ENCODE measurements at regions not wholly inside any gene's neighbourhood (a gene's known extent, or its start where the extent isn't known, plus 50 kb on each side); places are given as distances from the start of the nearest gene placed in this dataset.

DNA sequence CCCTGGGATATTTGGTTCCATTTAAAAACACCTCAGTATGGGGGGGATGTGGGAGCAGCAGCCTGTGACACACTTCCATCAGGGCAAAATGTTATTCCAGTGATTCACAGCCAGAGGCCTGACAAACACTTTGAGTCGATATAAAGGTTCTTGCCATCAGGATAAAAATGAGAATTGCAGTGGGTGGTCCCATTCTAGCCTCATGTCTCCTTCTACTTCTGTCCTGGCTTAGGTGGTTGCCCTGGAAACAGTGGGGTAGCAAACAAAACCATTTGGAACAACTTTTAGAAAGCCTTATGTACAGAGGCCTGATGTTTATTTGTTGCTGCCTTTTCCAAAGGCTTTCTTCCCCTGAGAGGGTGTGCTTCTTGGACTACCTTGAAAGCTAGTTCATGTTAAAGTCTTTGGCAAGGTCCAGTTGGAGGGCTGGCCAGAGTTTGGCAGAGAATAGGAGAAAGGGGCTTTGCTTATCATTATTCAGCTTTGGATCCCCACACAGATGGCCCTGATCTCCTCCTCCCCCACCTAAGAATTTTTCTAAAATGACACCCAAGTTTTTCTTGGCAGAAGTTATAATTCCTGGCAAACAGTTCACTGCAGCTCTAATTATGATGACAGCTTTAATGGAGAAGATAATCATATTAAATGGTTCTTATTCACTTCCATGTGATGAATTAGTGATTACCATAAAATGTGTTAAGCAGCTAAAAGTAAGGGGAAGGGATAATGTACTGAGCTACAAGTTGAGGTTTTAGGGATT, 84.2 kb upstream of the ZNF280D start:
- Histone ChIP-seq H3K36me3 (replicated peaks; ENCODE audit: control insufficient read depth, insufficient read depth, low read length) (no peaks in the 10 kb centered on the region), H3K27me3 (ENCODE audit: control insufficient read depth, insufficient read depth, low read length) (no peaks in the 10 kb centered on the region), H3K4me3 (ENCODE audit: insufficient read depth, low read depth, low read length) (no peak overlapping the region)
- no peak for DNase-seq

DNA sequence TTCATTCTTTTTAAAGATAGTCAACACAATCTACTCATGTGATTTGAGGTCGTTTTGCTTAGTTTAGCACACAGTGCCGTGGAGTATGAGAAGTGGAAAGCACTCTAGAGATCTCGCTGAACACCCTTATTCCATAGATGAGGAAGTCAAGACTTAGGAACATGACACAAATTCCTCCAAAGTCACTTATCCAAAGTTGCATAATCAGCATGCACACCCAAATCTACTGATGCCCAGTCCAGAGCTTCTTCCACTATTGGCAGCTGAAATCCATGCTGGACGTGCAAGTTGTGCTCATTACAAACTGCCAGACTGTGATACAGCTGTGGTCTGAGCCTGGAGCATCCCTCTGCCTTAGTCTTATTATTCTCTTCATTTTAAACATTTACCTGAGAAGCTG, 83.5 kb upstream of the ZNF280D start:
- no peaks in the 10 kb centered on the region for H3K36me3 ChIP-seq (replicated peaks; ENCODE audit: control insufficient read depth, insufficient read depth, low read length)
- DNase-seq = no peak
- no peaks in the 10 kb centered on the region for H3K27me3 ChIP-seq (ENCODE audit: control insufficient read depth, insufficient read depth, low read length)
- no peak overlapping the region for H3K4me3 ChIP-seq (ENCODE audit: insufficient read depth, low read depth, low read length)

DNA sequence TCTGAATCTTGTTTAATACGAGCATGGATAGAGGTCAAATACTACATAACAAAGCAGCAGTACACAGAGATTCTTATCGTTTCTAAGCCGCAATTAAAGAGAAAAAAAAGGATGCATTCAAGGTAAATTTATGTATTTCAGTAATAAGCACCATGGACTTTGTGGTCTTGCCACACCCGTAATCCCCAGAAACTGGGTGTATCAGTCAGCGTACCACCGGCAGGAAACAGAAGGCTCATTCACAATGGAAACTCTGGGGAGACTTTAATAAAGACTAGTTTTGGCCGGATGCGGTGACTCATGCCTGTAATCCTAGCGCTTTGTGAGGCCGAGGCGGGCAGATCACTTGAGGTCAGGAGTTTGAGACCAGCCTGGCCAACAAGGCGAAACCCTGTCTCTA, 81.9 kb upstream of the ZNF280D start:
- H3K27me3 ChIP-seq (ENCODE audit: control insufficient read depth, insufficient read depth, low read length) = no peaks in the 10 kb centered on the region
- no peak for DNase-seq
- no peak overlapping the region for H3K4me3 ChIP-seq (ENCODE audit: insufficient read depth, low read depth, low read length)
- H3K36me3 ChIP-seq (replicated peaks; ENCODE audit: control insufficient read depth, insufficient read depth, low read length) = no peaks in the 10 kb centered on the region

DNA sequence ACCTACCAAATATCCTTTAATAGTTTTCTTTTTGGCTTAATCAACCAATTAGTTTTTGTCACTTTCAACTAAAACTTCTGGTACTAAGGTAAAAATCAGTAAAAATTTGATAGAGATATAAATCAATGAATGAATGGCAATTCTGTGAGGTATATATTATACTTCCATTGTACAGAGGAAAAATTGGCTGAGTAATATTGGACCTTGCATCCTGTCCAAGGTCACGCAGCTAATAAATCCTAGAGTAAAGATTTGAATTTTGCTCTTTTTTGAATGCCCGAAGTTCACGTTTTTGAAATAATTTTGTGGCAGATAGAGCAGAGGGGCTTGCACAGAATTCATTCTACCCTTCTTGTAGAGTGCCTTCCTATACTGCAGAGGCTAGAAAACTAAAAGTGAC, 81.1 kb upstream of the ZNF280D start:
- Histone ChIP-seq H3K4me3 (ENCODE audit: insufficient read depth, low read depth, low read length) (no peak overlapping the region), H3K27me3 (ENCODE audit: control insufficient read depth, insufficient read depth, low read length) (no peaks in the 10 kb centered on the region), H3K36me3 (replicated peaks; ENCODE audit: control insufficient read depth, insufficient read depth, low read length) (no peaks in the 10 kb centered on the region)
- no peak for DNase-seq

DNA sequence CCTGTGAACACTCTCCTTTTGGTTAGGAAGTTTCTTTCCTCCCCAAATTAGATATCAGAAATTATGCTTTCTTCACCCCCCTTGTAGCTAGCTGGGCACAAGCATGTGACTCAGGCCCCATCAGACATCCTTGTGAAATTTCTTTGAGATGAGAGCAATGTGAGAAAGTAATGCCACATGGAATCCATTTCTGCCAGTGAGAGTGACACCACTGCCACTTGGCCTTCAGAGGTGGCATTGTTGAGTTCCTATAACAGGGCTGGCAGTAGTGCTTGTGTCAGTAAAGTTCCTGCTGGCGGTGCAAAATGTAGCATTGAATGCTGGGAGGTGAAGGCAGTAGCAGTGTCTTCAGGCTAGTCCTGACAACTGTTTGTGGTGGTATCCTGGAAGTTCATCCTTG, 80.7 kb upstream of the ZNF280D start:
- Histone ChIP-seq H3K27me3 (ENCODE audit: control insufficient read depth, insufficient read depth, low read length) (no peaks in the 10 kb centered on the region), H3K36me3 (replicated peaks; ENCODE audit: control insufficient read depth, insufficient read depth, low read length) (no peaks in the 10 kb centered on the region), H3K4me3 (ENCODE audit: insufficient read depth, low read depth, low read length) (no peak overlapping the region)
- no peak for DNase-seq

DNA sequence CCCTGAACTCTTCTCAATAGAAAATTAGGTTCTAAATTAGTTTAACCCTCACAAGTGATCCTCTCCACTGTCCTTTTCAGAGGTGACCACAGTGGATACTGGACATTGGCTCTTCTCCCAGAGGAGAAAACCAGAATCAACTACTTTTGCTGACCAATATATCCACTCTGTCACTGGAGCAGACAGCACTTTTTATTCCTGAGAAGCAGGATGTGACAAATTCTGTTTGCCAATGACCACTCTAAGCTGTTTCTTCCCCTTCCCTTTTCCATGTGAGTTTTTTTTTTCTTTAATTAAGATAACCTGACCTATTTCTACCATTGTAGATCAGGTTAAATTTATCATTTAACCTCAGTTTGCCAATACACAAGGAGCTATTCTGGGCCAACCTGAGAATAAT, 79.7 kb upstream of the ZNF280D start:
- H3K27me3 ChIP-seq (ENCODE audit: control insufficient read depth, insufficient read depth, low read length) = no peaks in the 10 kb centered on the region
- no peaks in the 10 kb centered on the region for H3K36me3 ChIP-seq (replicated peaks; ENCODE audit: control insufficient read depth, insufficient read depth, low read length)
- no peak for DNase-seq
- H3K4me3 ChIP-seq (ENCODE audit: insufficient read depth, low read depth, low read length) = no peak overlapping the region

DNA sequence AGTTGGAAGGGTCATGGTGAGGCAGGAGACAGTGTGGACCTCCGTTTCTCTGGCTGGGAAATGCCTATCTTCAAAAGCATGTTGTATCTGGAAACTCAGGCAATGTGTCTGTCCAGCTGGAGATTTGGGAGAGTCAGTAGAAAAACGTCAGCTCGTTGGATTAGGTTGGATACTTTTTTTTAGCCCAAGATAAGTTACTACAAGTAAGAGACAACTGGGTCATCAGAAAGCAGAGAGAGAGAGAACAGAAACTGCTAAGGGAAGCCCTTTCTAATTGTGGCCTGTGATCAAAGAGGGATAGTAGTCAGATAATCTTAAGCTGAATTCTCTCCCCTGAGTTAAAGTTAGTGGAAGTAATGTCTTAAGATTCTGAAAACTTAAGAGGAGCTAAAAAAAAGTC, 78.9 kb upstream of the ZNF280D start:
- no peak for DNase-seq
- Histone ChIP-seq H3K36me3 (replicated peaks; ENCODE audit: control insufficient read depth, insufficient read depth, low read length) (no peaks in the 10 kb centered on the region), H3K27me3 (ENCODE audit: control insufficient read depth, insufficient read depth, low read length) (no peaks in the 10 kb centered on the region), H3K4me3 (ENCODE audit: insufficient read depth, low read depth, low read length) (no peak overlapping the region)

DNA sequence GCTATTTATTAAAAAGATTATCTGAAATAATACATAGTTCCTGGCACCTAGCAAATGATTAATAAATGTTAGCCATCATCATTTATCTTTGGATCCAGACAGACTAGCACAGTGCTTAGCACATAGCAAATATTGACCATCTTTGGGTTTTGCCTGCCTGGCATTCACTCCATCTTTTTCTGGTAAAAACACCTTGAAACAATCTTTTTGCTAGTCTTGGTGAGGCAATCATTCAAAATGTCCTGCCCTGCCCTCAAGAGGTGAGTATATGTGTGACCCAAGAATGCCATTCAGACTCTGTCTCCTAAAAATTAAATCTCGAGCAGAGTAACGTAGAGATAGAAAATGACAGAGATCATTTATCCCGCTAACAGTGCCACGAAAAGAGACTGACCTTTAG, 78.3 kb upstream of the ZNF280D start:
- DNase-seq = no peak

DNA sequence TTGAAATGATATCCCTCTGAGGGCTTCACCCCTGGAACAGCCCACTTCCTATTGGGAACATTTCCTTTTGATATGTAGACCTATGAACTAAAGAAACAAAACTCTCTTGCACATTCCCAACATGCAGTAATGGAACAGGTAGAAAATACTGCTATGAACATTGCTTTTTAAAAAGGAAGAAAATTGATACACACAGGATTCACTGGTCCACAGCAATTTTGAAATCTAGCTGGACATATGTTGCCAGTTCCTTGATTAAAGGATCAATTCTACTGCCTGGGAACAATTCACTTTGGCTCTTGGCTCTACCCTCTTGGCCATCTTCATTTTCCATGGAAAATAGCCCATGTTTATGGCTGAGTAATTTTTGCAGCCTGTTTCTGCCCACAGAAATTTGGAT, 74.9 kb upstream of the ZNF280D start:
- no peak for DNase-seq
- no peak overlapping the region for H3K4me3 ChIP-seq (ENCODE audit: insufficient read depth, low read depth, low read length)
- H3K36me3 ChIP-seq (replicated peaks; ENCODE audit: control insufficient read depth, insufficient read depth, low read length) = no peaks in the 10 kb centered on the region
- H3K27me3 ChIP-seq (ENCODE audit: control insufficient read depth, insufficient read depth, low read length) = no peaks in the 10 kb centered on the region

More for the DNA sequence above, 78.3 kb upstream of the ZNF280D start:
- no peak overlapping the region for H3K4me3 ChIP-seq (ENCODE audit: insufficient read depth, low read depth, low read length)
- no peaks in the 10 kb centered on the region for H3K27me3 ChIP-seq (ENCODE audit: control insufficient read depth, insufficient read depth, low read length)
- H3K36me3 ChIP-seq (replicated peaks; ENCODE audit: control insufficient read depth, insufficient read depth, low read length) = no peaks in the 10 kb centered on the region

DNA sequence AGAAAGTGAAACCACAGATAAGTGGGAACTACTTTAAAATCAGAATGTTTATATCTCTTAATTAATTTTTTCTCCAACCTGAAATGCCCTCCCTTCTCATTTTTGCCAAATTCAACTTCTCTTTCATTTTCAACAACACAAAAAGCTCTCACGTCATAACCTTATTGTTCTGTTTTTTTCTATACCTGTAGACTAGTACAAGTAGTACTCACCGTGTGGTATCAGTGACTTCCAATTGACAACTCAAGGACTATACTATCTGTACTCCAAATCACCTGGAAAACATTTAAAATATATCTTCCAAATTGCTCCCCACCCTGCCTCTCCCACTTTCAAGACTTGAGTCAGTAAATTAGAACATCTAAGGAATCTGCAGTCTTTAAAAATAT, 72.8 kb upstream of the ZNF280D start:
- Histone ChIP-seq H3K27me3 (ENCODE audit: control insufficient read depth, insufficient read depth, low read length) (no peaks in the 10 kb centered on the region), H3K4me3 (ENCODE audit: insufficient read depth, low read depth, low read length) (no peak overlapping the region), H3K36me3 (replicated peaks; ENCODE audit: control insufficient read depth, insufficient read depth, low read length) (no peaks in the 10 kb centered on the region)
- DNase-seq = no peak

DNA sequence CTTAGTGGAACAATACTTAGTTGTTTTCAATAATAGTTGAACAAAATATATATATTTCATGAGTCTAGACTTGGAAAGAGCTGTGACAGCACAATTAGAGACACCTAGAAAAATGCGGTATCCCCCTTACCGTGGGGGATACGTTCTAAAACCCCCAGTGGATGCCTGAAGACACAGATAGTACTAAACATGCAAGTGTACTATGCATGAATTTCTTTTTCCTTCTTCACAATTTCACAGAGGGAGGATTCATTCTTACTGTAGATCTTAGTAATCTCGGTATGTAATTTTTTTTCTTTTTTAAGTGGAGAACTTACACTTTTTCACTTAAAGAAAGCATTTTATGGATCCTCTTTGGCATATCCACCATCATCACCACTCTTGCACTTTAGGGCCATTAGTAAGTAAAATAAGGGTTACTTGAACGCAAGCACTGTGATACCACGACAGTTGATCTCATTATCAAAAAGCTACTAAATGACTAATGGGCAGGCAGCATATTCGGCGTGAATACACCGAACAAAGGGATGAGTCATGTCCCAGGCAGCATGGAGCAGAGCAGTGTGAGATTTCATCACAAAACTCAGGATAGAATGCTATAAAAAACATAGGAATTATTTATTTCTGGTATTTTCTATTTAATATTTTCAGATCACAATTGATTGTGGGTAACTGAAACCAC, 72.3 kb upstream of the ZNF280D start:
- H3K27me3 ChIP-seq (ENCODE audit: control insufficient read depth, insufficient read depth, low read length) = no peaks in the 10 kb centered on the region
- DNase-seq = no peak
- no peak overlapping the region for H3K4me3 ChIP-seq (ENCODE audit: insufficient read depth, low read depth, low read length)
- no peaks in the 10 kb centered on the region for H3K36me3 ChIP-seq (replicated peaks; ENCODE audit: control insufficient read depth, insufficient read depth, low read length)

DNA sequence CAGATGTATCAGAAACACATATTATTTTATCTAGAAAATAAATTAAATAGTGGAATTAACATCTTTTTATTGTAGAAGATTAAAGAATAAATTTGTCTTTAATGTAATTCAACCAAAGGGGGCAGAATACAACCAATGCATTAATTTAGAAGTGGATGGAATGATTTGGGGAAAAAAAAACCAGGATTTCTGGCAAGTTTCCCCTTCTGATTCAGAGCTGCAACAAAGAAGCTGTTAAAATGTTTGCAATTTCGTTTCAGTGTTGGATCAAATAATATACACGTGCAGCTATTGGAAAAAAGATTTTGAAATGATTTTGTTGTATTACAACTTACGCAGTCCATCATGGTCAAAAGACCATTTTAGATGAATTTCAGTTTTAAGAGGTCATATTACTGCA, 71.6 kb upstream of the ZNF280D start:
- Histone ChIP-seq H3K27me3 (ENCODE audit: control insufficient read depth, insufficient read depth, low read length) (no peaks in the 10 kb centered on the region), H3K4me3 (ENCODE audit: insufficient read depth, low read depth, low read length) (no peak overlapping the region), H3K36me3 (replicated peaks; ENCODE audit: control insufficient read depth, insufficient read depth, low read length) (no peaks in the 10 kb centered on the region)
- no peak for DNase-seq

DNA sequence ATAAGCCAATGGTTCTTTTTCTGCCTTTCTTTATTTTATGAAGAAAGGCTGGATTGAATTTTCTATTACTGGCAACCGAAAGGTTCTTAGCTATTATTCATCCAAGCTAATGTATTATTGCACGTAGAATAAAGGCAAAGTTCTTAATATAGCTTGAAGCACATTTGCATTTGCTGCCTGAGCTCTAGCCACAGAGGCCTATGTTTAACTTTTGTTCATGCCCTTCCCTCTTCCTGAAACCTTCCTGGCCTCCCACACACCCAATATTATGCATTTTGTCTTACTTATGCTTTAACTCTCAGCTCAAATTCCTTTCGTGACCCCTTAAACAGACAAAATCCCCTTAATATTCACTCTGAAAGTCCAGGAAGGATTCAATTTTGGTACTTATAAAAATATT, 71.0 kb upstream of the ZNF280D start:
- no peaks in the 10 kb centered on the region for H3K27me3 ChIP-seq (ENCODE audit: control insufficient read depth, insufficient read depth, low read length)
- H3K4me3 ChIP-seq (ENCODE audit: insufficient read depth, low read depth, low read length) = no peak overlapping the region
- no peaks in the 10 kb centered on the region for H3K36me3 ChIP-seq (replicated peaks; ENCODE audit: control insufficient read depth, insufficient read depth, low read length)
- no peak for DNase-seq

DNA sequence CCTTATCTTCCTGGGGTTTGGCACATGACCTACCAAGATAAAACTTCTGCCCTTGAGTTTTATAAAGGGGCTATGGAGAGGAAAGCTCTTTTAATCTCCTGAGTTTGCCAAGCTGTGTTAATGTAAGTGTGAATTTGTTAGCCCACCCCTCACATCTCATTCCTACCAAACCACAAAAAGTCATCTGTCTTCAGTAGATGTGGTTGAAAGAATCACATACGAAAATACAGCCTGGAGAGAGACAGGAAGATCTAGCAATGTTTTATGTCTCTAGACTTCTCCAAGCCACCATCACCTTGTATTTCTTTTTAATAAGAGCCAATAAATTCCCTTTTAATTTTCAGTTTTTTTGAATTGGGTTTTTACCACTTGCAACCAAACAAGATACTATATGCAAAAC, 68.9 kb upstream of the ZNF280D start:
- no peak for DNase-seq
- Histone ChIP-seq H3K36me3 (replicated peaks; ENCODE audit: control insufficient read depth, insufficient read depth, low read length) (no peaks in the 10 kb centered on the region), H3K27me3 (ENCODE audit: control insufficient read depth, insufficient read depth, low read length) (no peaks in the 10 kb centered on the region), H3K4me3 (ENCODE audit: insufficient read depth, low read depth, low read length) (no peak overlapping the region)

DNA sequence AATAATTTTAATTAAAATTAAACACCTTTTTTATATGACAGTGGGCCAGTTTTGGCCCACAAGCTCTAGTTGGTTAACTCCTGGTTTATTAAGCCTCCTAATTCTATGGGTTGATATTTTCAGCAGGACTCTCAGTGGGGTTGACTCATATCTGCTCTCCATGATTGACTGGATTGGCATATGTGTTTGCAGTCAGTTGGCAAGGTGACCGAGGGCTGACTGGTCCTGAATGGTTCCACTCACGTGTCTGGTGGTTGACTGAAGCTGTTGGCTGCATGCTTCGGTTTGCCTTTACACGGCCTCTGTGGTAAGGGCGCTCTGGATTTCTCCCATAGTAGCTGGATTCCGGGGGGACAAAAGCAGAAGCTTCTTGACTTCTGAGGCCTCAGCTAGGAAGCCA, 65.3 kb upstream of the ZNF280D start:
- no peak for DNase-seq
- Histone ChIP-seq H3K4me3 (ENCODE audit: insufficient read depth, low read depth, low read length) (no peak overlapping the region), H3K36me3 (replicated peaks; ENCODE audit: control insufficient read depth, insufficient read depth, low read length) (no peaks in the 10 kb centered on the region), H3K27me3 (ENCODE audit: control insufficient read depth, insufficient read depth, low read length) (no peaks in the 10 kb centered on the region)
